Testis (tissue), 2 donors: ENCODE measurements at regions not wholly inside any gene's neighbourhood (a gene's known extent, or its start where the extent isn't known, plus 50 kb on each side); places are given as distances from the start of the nearest gene placed in this dataset.

Experiments
- DNase-seq: peaks from one replicate; pipeline ENCODE4 v3.0.0-alpha.2; 2019
- H3K27ac ChIP-seq, 2 donors: fragments of 200-600 bp; sonication (generic); one replicate each; pipeline ENCODE4 v1.5.1; 2019
- H3K27me3 ChIP-seq: fragments of 200-600 bp; sonication (generic); one replicate; pipeline ENCODE4 v1.5.1; 2019
- H3K36me3 ChIP-seq: fragments of 200-600 bp; sonication (generic); one replicate; pipeline ENCODE4 v1.5.1; 2017; ENCODE audit warnings: low read depth; ENCODE audit errors: missing control alignments
- H3K4me1 ChIP-seq: fragments of 200-600 bp; sonication (generic); one replicate; pipeline ENCODE4 v1.5.1; 2019
- H3K4me3 ChIP-seq, 2 donors: fragments of 200-600 bp; sonication (generic); one replicate each; pipeline ENCODE4 v1.5.1; 2017 to 2019
- H3K9me3 ChIP-seq: fragments of 200-600 bp; sonication (generic); one replicate; pipeline ENCODE4 v1.5.1; 2017
- CTCF ChIP-seq, 3 experiments: fragments of 450-650 bp in 2 of 3; fragments of 200-600 bp in 1 of 3; sonication (generic) in 1 of 3; IDR thresholded peaks; one replicate each; pipeline ENCODE4 v1.5.1; 2016 to 2019; ENCODE audit warnings: antibody characterized with exemption in 3 of 3, mild to moderate bottlenecking in 2 of 3, moderate library complexity in 1 of 3
- POLR2A ChIP-seq: fragments of 450-650 bp; IDR thresholded peaks from one replicate; pipeline ENCODE4 v1.6.1; 2017; ENCODE audit warnings: antibody characterized with exemption, mild to moderate bottlenecking, moderate library complexity
- whole genome bisulfite sequencing, 2 donors: methylation state at CpG; one replicate each; pipeline ENCODE4 v1.1.5; 2018; 5-methylcytosine and 5-hydroxymethylcytosine counted together
- intact Hi-C: fragments of 100-400 bp; cut with DNase I; formaldehyde crosslinking; loops from one replicate; pipeline ENCODE4 v1.15.1; 2023; ENCODE audit warnings: low total_unique reads

- Histone ChIP-seq H3K36me3 (no peaks in the 10 kb centered on the region), H3K27me3 (no peaks in the 10 kb centered on the region), H3K4me1 (no peaks in the 10 kb centered on the region), H3K27ac (no peak overlapping the region), H3K4me3 (no peak overlapping the region), H3K9me3 (no peaks in the 10 kb centered on the region)
- TF ChIP-seq CTCF (IDR thresholded peaks at IDR 0.05) (no peak), POLR2A (no peak)
- 82 to 92% methylated on average over 2 of the region's 2 CpGs for WGBS, 2 donors
- no peak for DNase-seq
- intact Hi-C loops, result no loop called here
These were observed 87.4 kb upstream of the MID1 start for GRCh38 chrX:10707773-10708172.

- no peak for DNase-seq
- intact Hi-C loops, result no loop called here
- H3K36me3 ChIP-seq, result no peaks in the 10 kb centered on the region
These were observed 88.9 kb upstream of the MID1 start for GRCh38 chrX:10709276-10709675.

GRCh38 chrX:10714531-10714930 is 94.1 kb upstream of the MID1 start:
- intact Hi-C loops, result no loop called here
- no peak for DNase-seq
- H3K27ac ChIP-seq, result no peak overlapping the region
- H3K36me3 ChIP-seq, result no peaks in the 10 kb centered on the region
- H3K4me3 ChIP-seq, result no peak overlapping the region
- 73 to 83% methylated on average over 5 of the region's 5 CpGs for WGBS, 2 donors
- H3K9me3 ChIP-seq, result no peaks in the 10 kb centered on the region
- no peaks in the 10 kb centered on the region for H3K27me3 ChIP-seq
- no peak for TF ChIP-seq POLR2A
- no peak for TF ChIP-seq CTCF (IDR thresholded peaks at IDR 0.05)
- H3K4me1 ChIP-seq, result no peaks in the 10 kb centered on the region

More at GRCh38 chrX:10709276-10709675, 88.9 kb upstream of the MID1 start:
- H3K4me1 ChIP-seq, result no peaks in the 10 kb centered on the region
- TF ChIP-seq POLR2A, result no peak
- no peak for TF ChIP-seq CTCF (IDR thresholded peaks at IDR 0.05)
- H3K27ac ChIP-seq, result no peak overlapping the region
- H3K4me3 ChIP-seq, result no peak overlapping the region
- H3K27me3 ChIP-seq, result no peaks in the 10 kb centered on the region
- H3K9me3 ChIP-seq, result no peaks in the 10 kb centered on the region
- 63 to 81% methylated on average over 4 of the region's 4 CpGs for WGBS, 2 donors

- peak; percentile 81 for DNase-seq
- H3K9me3 ChIP-seq, result no peaks in the 10 kb centered on the region
These were observed 102.5 kb upstream of the MID1 start for GRCh38 chrX:10722851-10723250.

More at GRCh38 chrX:10722851-10723250, 102.5 kb upstream of the MID1 start:
- Histone ChIP-seq H3K27ac (no peak overlapping the region), H3K36me3 (no peaks in the 10 kb centered on the region), H3K27me3 (no peaks in the 10 kb centered on the region), H3K4me3 (no peak overlapping the region), H3K4me1 (no peaks in the 10 kb centered on the region)
- intact Hi-C loops, result no loop called here
- 7 to 16% methylated on average over 3 to 4 of the region's 4 CpGs for WGBS, 2 donors
- TF ChIP-seq POLR2A (no peak), CTCF (IDR thresholded peaks at IDR 0.05) (peak; percentile 54 to 72 (median 61))
